Activated T-cell treated with anti-CD3 and anti-CD28 coated beads for 1 hour (primary cell): ENCODE measurements at regions not wholly inside any gene's neighbourhood (a gene's known extent, or its start where the extent isn't known, plus 50 kb on each side); places are given as distances from the start of the nearest gene placed in this dataset.
"Not testable (repeated sequence)": the region's sequence is repeated elsewhere in the genome, so short reads cannot be mapped to it uniquely, and the experiment has no call there.

Experiments
- DNase-seq: peaks from one replicate; pipeline ENCODE4 v3.0.0-alpha.2; 2020; ENCODE audit warnings: low read depth

- no peak for DNase-seq
Measured at GRCh38 chr2:176854878-176855277, 357.7 kb upstream of the HNRNPA3 start.

GRCh38 chr2:176856683-176857082 lies 355.9 kb upstream of the HNRNPA3 start:
- DNase-seq, result no peak

GRCh38 chr2:176865336-176865735 lies 347.3 kb upstream of the HNRNPA3 start:
- DNase-seq, result no peak

- DNase-seq, result no peak
Measured at GRCh38 chr2:176872406-176872805, 340.2 kb upstream of the HNRNPA3 start.

- DNase-seq, result no peak
Measured at GRCh38 chr2:176873403-176873802, 339.2 kb upstream of the HNRNPA3 start.

- no peak for DNase-seq
Measured at GRCh38 chr2:176876493-176877103, 336.0 kb upstream of the HNRNPA3 start.

- no peak for DNase-seq
Measured at GRCh38 chr2:176879426-176879995, 333.1 kb upstream of the HNRNPA3 start.

- DNase-seq, result not testable (repeated sequence)
Measured at GRCh38 chr2:176882045-176882444, 330.5 kb upstream of the HNRNPA3 start.

- DNase-seq, result no peak
Measured at GRCh38 chr2:176885001-176885643, 327.5 kb upstream of the HNRNPA3 start.

- DNase-seq, result no peak
Measured at GRCh38 chr2:176885661-176886060, 326.9 kb upstream of the HNRNPA3 start.

- DNase-seq, result no peak
Measured at GRCh38 chr2:176891105-176891504, 321.5 kb upstream of the HNRNPA3 start.

GRCh38 chr2:176891857-176892256 lies 320.7 kb upstream of the HNRNPA3 start:
- DNase-seq, result no peak

GRCh38 chr2:176892676-176893226 lies 319.8 kb upstream of the HNRNPA3 start:
- DNase-seq, result no peak

GRCh38 chr2:176895158-176895557 lies 317.4 kb upstream of the HNRNPA3 start:
- no peak for DNase-seq

- no peak for DNase-seq
Measured at GRCh38 chr2:176902454-176902853, 310.1 kb upstream of the HNRNPA3 start.

- not testable (repeated sequence) for DNase-seq
Measured at GRCh38 chr2:176904053-176904452, 308.5 kb upstream of the HNRNPA3 start.

GRCh38 chr2:176907341-176907740 lies 305.3 kb upstream of the HNRNPA3 start:
- DNase-seq, result no peak

- DNase-seq, result no peak
Measured at GRCh38 chr2:176910828-176911227, 301.8 kb upstream of the HNRNPA3 start.

- DNase-seq, result no peak
Measured at GRCh38 chr2:176913955-176914354, 298.6 kb upstream of the HNRNPA3 start.

GRCh38 chr2:176914371-176914770 lies 298.2 kb upstream of the HNRNPA3 start:
- no peak for DNase-seq

GRCh38 chr2:176922545-176922944 lies 290.0 kb upstream of the HNRNPA3 start:
- DNase-seq, result not testable (repeated sequence)

- DNase-seq, result no peak
Measured at GRCh38 chr2:176923205-176923604, 289.4 kb upstream of the HNRNPA3 start.

GRCh38 chr2:176924909-176925534 lies 287.6 kb upstream of the HNRNPA3 start:
- no peak for DNase-seq
